A549 (cell line): ENCODE measurements at regions not wholly inside any gene's neighbourhood (a gene's known extent, or its start where the extent isn't known, plus 50 kb on each side); places are given as distances from the start of the nearest gene placed in this dataset.

Source experiments
- BHLHE40 ChIP-seq: IDR thresholded peaks from 2 replicates; pipeline ENCODE4 v1.6.1; 2012; ENCODE audit warnings: low read depth, low read length, inconsistent platforms
- JUNB ChIP-seq: fragments of >200 bp; sonication (Bioruptor Twin); formaldehyde crosslinking; IDR thresholded peaks from 2 replicates; pipeline ENCODE4 v1.6.1; 2016

DNA sequence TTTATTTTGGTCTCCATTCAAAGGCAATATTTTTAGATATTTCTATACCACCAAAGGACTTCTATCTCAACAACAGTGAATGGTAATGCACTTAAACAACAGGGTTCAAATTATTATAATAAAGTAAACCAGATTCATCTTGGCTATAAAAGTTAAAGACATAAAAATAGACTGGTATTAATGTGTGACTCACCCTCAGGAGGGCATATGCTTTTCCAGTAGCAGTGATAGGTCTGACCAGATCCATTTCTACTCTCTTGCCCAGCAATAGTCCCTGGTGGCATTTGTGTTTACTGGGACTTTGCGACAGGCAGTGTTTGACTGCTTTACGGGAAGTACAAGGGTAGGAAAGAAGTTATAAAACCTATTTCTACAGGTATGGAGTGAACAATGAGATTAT lies 353.2 kb upstream of the ATP2B1 start:
- no peak for TF ChIP-seq JUNB
- TF ChIP-seq BHLHE40: no peak
